CD4-positive, alpha-beta T cell (primary cell): ENCODE measurements at regions not wholly inside any gene's neighbourhood (a gene's known extent, or its start where the extent isn't known, plus 50 kb on each side); places are given as distances from the start of the nearest gene placed in this dataset.

Experiments used
- ATAC-seq: fragments of 200-7000 bp; cut with Tn5 transposase; one replicate; pipeline ENCODE4 v1.10.0; 2022; ENCODE audit warnings: mild to moderate bottlenecking; ENCODE audit not compliant: poor library complexity
- CTCF ChIA-PET: fragments of 350-600 bp; sonication (Branson Sonifier 250); formaldehyde crosslinking; loops from one replicate; lab custom pipeline; 2021; ENCODE audit warnings: antibody characterized with exemption, inconsistent platforms; lab: Charles Lee
- POLR2A ChIA-PET: fragments of 350-600 bp; sonication (Branson Sonifier 250); formaldehyde crosslinking; loops from one replicate; lab custom pipeline; 2021; ENCODE audit warnings: antibody characterized with exemption, inconsistent platforms; lab: Charles Lee
- DNase-seq, 14 experiments: peaks; one replicate each; pipeline ENCODE4 v3.0.0-alpha.2; 2013 to 2020; ENCODE audit warnings: mixed read lengths in 2 of 14
- H3K27ac ChIP-seq, 2 donors: one replicate each; pipeline versions ENCODE4 v1.5.1 to v1.7.0; 2013; ENCODE audit warnings: low read length in 2 of 2, low read depth in 1 of 2, mild to moderate bottlenecking in 1 of 2
- H3K27me3 ChIP-seq, 2 experiments: 1 replicate in 1 of 2; 2 replicates in 1 of 2; pipeline versions ENCODE4 v1.6.1 to v1.7.0; 2013; ENCODE audit warnings: low read length in 2 of 2, control low read depth in 1 of 2, mild to moderate bottlenecking in 1 of 2, moderate library complexity in 1 of 2; ENCODE audit not compliant: insufficient read depth in 2 of 2, control insufficient read depth in 1 of 2
- H3K36me3 ChIP-seq: one replicate; pipeline ENCODE4 v1.6.1; 2013; ENCODE audit warnings: low read length, control low read depth; ENCODE audit not compliant: insufficient read depth
- H3K4me1 ChIP-seq: one replicate; pipeline ENCODE4 v1.6.1; 2013; ENCODE audit warnings: low read length, control low read depth; ENCODE audit not compliant: insufficient read depth
- H3K4me3 ChIP-seq: one replicate; pipeline ENCODE4 v1.5.1; 2013; ENCODE audit warnings: mild to moderate bottlenecking, low read length, moderate library complexity
- H3K9me3 ChIP-seq, 2 experiments: 1 replicate in 1 of 2; 2 replicates in 1 of 2; pipeline versions ENCODE4 v1.6.1 to v1.7.0; 2013; ENCODE audit warnings: low read length in 2 of 2, mild to moderate bottlenecking in 2 of 2, control low read depth in 1 of 2, moderate library complexity in 1 of 2; ENCODE audit not compliant: control insufficient read depth in 1 of 2, insufficient read depth in 1 of 2
- H3K27ac Mint-ChIP-seq: one replicate; pipeline ENCODE4 v1.8.0; 2020; ENCODE audit warnings: mixed read lengths
- H3K27me3 Mint-ChIP-seq: one replicate; pipeline ENCODE4 v1.8.0; 2021; ENCODE audit warnings: mixed read lengths
- H3K36me3 Mint-ChIP-seq: one replicate; pipeline ENCODE4 v1.8.0; 2021; ENCODE audit warnings: low read depth, mixed read lengths
- H3K4me1 Mint-ChIP-seq: one replicate; pipeline ENCODE4 v1.8.0; 2021; ENCODE audit warnings: low read depth, mixed read lengths
- H3K4me3 Mint-ChIP-seq: one replicate; pipeline ENCODE4 v1.8.0; 2020; ENCODE audit warnings: mild to moderate bottlenecking, mixed read lengths
- H3K9me3 Mint-ChIP-seq: one replicate; pipeline ENCODE4 v1.8.0; 2020; ENCODE audit warnings: mixed read lengths
- intact Hi-C, 2 experiments: fragments of 100-400 bp; cut with DNase I in 1 of 2; cut with micrococcal nuclease in 1 of 2; formaldehyde crosslinking; loops; one replicate each; pipeline versions ENCODE4 v1.15.1 to v1.9.0; 2023 to 2025; cut with DNase I, micrococcal nuclease
- TF ChIP-seq, protein P1 (sequence below): fragments of 200-600 bp; IDR thresholded peaks from one replicate; pipeline ENCODE4 v1.8.0; 2022; ENCODE audit warnings: antibody characterized with exemption, mild to moderate bottlenecking

- no peak for ATAC-seq
- H3K9me3 ChIP-seq = peaks cover 0 to 5% of the 10 kb centered on the region in 2 experiments
- no peaks in the 10 kb centered on the region for H3K27me3 ChIP-seq
- ChIA-PET CTCF (no interaction called here), POLR2A (interaction anchor here (0.7 kb wide), 1 partner anchor 176 kb away, joined by 3 read pairs; no protein-coding TSS in a partner anchor)
- H3K4me1 ChIP-seq = no peaks in the 10 kb centered on the region
- no peak overlapping the region for H3K27ac ChIP-seq
- Mint-ChIP-seq H3K36me3 (no peaks in the 10 kb centered on the region), H3K27me3 (no peaks in the 10 kb centered on the region), H3K4me1 (no peaks in the 10 kb centered on the region), H3K27ac (no peak overlapping the region), H3K9me3 (peaks cover 9% of the 10 kb centered on the region), H3K4me3 (no peak overlapping the region)
- no peak for DNase-seq
- H3K4me3 ChIP-seq = no peak overlapping the region
- intact Hi-C loops = no loop called here
- no peaks in the 10 kb centered on the region for H3K36me3 ChIP-seq
- TF ChIP-seq, protein P1, sequence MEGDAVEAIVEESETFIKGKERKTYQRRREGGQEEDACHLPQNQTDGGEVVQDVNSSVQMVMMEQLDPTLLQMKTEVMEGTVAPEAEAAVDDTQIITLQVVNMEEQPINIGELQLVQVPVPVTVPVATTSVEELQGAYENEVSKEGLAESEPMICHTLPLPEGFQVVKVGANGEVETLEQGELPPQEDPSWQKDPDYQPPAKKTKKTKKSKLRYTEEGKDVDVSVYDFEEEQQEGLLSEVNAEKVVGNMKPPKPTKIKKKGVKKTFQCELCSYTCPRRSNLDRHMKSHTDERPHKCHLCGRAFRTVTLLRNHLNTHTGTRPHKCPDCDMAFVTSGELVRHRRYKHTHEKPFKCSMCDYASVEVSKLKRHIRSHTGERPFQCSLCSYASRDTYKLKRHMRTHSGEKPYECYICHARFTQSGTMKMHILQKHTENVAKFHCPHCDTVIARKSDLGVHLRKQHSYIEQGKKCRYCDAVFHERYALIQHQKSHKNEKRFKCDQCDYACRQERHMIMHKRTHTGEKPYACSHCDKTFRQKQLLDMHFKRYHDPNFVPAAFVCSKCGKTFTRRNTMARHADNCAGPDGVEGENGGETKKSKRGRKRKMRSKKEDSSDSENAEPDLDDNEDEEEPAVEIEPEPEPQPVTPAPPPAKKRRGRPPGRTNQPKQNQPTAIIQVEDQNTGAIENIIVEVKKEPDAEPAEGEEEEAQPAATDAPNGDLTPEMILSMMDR = no peak
Observed at GRCh38 chr4:43992552-43992951, 456.1 kb downstream of the KCTD8 start.

- H3K27me3 ChIP-seq = no peaks in the 10 kb centered on the region
- no peaks in the 10 kb centered on the region for H3K36me3 ChIP-seq
- intact Hi-C loops = no loop called here
- no peak for DNase-seq
- ChIA-PET CTCF (no interaction called here), POLR2A (no interaction called here)
- Mint-ChIP-seq H3K9me3 (peaks cover 9% of the 10 kb centered on the region), H3K4me1 (no peaks in the 10 kb centered on the region), H3K27me3 (no peaks in the 10 kb centered on the region), H3K27ac (no peak overlapping the region), H3K4me3 (no peak overlapping the region), H3K36me3 (no peaks in the 10 kb centered on the region)
- no peaks in the 10 kb centered on the region for H3K4me1 ChIP-seq
- no peak overlapping the region for H3K27ac ChIP-seq
- H3K9me3 ChIP-seq = peaks cover 0 to 5% of the 10 kb centered on the region in 2 experiments
- H3K4me3 ChIP-seq = no peak overlapping the region
- ATAC-seq = no peak
- TF ChIP-seq, protein P1 = no peak
Observed at GRCh38 chr4:43993196-43993902, 455.3 kb downstream of the KCTD8 start.

GRCh38 chr4:43999669-44000068, 448.9 kb downstream of the KCTD8 start:
- POLR2A ChIA-PET = no interaction called here
- ATAC-seq (no peak), DNase-seq (no peak)
- Mint-ChIP-seq H3K9me3 (peaks cover 7% of the 10 kb centered on the region), H3K4me1 (no peaks in the 10 kb centered on the region), H3K27ac (no peak overlapping the region), H3K36me3 (no peaks in the 10 kb centered on the region), H3K27me3 (no peaks in the 10 kb centered on the region), H3K4me3 (no peak overlapping the region)
- peaks cover 0 to 4% of the 10 kb centered on the region in 2 experiments for H3K9me3 ChIP-seq
- no peak overlapping the region for H3K4me3 ChIP-seq
- TF ChIP-seq, protein P1 = no peak
- no peaks in the 10 kb centered on the region for H3K4me1 ChIP-seq
- CTCF ChIA-PET = no interaction called here
- H3K36me3 ChIP-seq = no peaks in the 10 kb centered on the region
- H3K27me3 ChIP-seq = no peaks in the 10 kb centered on the region
- no peak overlapping the region for H3K27ac ChIP-seq
- intact Hi-C loops = no loop called here
